ENCODE measurements at regions not wholly inside any gene's neighbourhood (a gene's known extent, or its start where the extent isn't known, plus 50 kb on each side); places are given as distances from the start of the nearest gene placed in this dataset.

GRCh38 chr2:172246649-172247048 lies 143.9 kb upstream of the DLX2 start:
- TF ChIP-seq CTCF (IDR thresholded peaks at IDR 0.05; ENCODE audit: borderline replicate concordance, insufficient read depth, low read depth, low read length): no peak
- H3K4me3 ChIP-seq (ENCODE audit: low read depth, low read length): no peak overlapping the region

- no peak for TF ChIP-seq CTCF (IDR thresholded peaks at IDR 0.05; ENCODE audit: borderline replicate concordance, insufficient read depth, low read depth, low read length)
- H3K4me3 ChIP-seq (ENCODE audit: low read depth, low read length): no peak overlapping the region
Observed at GRCh38 chr2:172247203-172247602, 144.5 kb upstream of the DLX2 start.

- TF ChIP-seq CTCF (IDR thresholded peaks at IDR 0.05; ENCODE audit: borderline replicate concordance, insufficient read depth, low read depth, low read length): no peak
Observed at GRCh38 chr2:172248381-172248780, 145.7 kb upstream of the DLX2 start.

GRCh38 chr2:172248785-172249187 lies 146.1 kb upstream of the DLX2 start:
- no peak overlapping the region for H3K4me3 ChIP-seq (ENCODE audit: low read depth, low read length)
- TF ChIP-seq CTCF (IDR thresholded peaks at IDR 0.05; ENCODE audit: borderline replicate concordance, insufficient read depth, low read depth, low read length): no peak

More at GRCh38 chr2:172248381-172248780, 145.7 kb upstream of the DLX2 start:
- H3K4me3 ChIP-seq (ENCODE audit: low read depth, low read length): no peak overlapping the region

GRCh38 chr2:172249334-172249733 lies 146.6 kb upstream of the DLX2 start:
- no peak overlapping the region for H3K4me3 ChIP-seq (ENCODE audit: low read depth, low read length)
- no peak for TF ChIP-seq CTCF (IDR thresholded peaks at IDR 0.05; ENCODE audit: borderline replicate concordance, insufficient read depth, low read depth, low read length)

- H3K4me3 ChIP-seq (ENCODE audit: low read depth, low read length): no peak overlapping the region
- no peak for TF ChIP-seq CTCF (IDR thresholded peaks at IDR 0.05; ENCODE audit: borderline replicate concordance, insufficient read depth, low read depth, low read length)
Observed at GRCh38 chr2:172249986-172250385, 147.3 kb upstream of the DLX2 start.

- TF ChIP-seq CTCF (IDR thresholded peaks at IDR 0.05; ENCODE audit: borderline replicate concordance, insufficient read depth, low read depth, low read length): no peak
- no peak overlapping the region for H3K4me3 ChIP-seq (ENCODE audit: low read depth, low read length)
Observed at GRCh38 chr2:172251231-172251630, 148.5 kb upstream of the DLX2 start.

Measured in GM12875 (cell line).